GM12878 (cell line): ENCODE measurements at regions not wholly inside any gene's neighbourhood (a gene's known extent, or its start where the extent isn't known, plus 50 kb on each side); places are given as distances from the start of the nearest gene placed in this dataset.

Experiments used
- ATAC-seq: fragments of 200-7000 bp; cut with Tn5 transposase; 3 replicates; pipeline ENCODE4 v1.9.1; 2020; ENCODE audit warnings: mild to moderate bottlenecking, moderate library complexity
- BruUV-seq: library from RNA; stranded (reverse); fragments of 400-500 nt; replicated peaks from 2 replicates; lab custom pipeline; 2021; lab: Mats Ljungman, UMichigan
- CTCF ChIA-PET: fragments of 300-600 bp; sonication (Branson Sonifier 250); formaldehyde crosslinking; extraction: SDS; loops from one replicate; lab custom pipeline; 2021; ENCODE audit warnings: inconsistent platforms; lab: Yijun Ruan, JAX
- POLR2A ChIA-PET: fragments of 350-600 bp; formaldehyde crosslinking; extraction: SDS; loops from one replicate; lab custom pipeline; 2021; ENCODE audit warnings: inconsistent platforms; lab: Charles Lee
- RAD21 ChIA-PET: fragments of 300-600 bp; sonication (Branson Sonifier 250); formaldehyde crosslinking; loops from one replicate; lab custom pipeline; 2023; ENCODE audit warnings: antibody characterized with exemption; ENCODE audit not compliant: unreplicated experiment; lab: Charles Lee
- SMC1A ChIA-PET: fragments of 300-600 bp; sonication (Branson Sonifier 250); formaldehyde crosslinking; loops from one replicate; lab custom pipeline; 2023; ENCODE audit not compliant: unreplicated experiment, uncharacterized antibody; lab: Charles Lee
- DNase-seq: peaks from one replicate; pipeline ENCODE4 v3.0.0-alpha.2; 2011; ENCODE audit warnings: low read depth, low spot score
- FAIRE-seq: peaks from 3 replicates; lab custom pipeline; 2011; peaks lifted over from hg19 to GRCh38; lab: Jason Lieb, UNC
- H2AFZ ChIP-seq: 2 replicates; pipeline ENCODE4 v1.6.0; 2011; ENCODE audit warnings: low read depth, low read length, control low read depth; ENCODE audit not compliant: control insufficient read depth
- H3K27ac ChIP-seq: 2 replicates; pipeline ENCODE4 v1.5.1; 2011; ENCODE audit warnings: control low read depth; ENCODE audit not compliant: control insufficient read depth, insufficient read depth
- H3K27me3 ChIP-seq, 2 experiments: replicated peaks in 1 of 2; 2 replicates each; pipeline versions ENCODE4 v1.6.0 to v1.6.1; 2011; ENCODE audit warnings: low read length in 1 of 2; ENCODE audit not compliant: control insufficient read depth in 2 of 2, insufficient read depth in 2 of 2
- H3K36me3 ChIP-seq, 2 experiments: 2 replicates each; pipeline ENCODE4 v1.5.1; 2011; ENCODE audit warnings: low read length in 1 of 2; ENCODE audit not compliant: control insufficient read depth in 2 of 2, insufficient read depth in 2 of 2
- H3K4me1 ChIP-seq: 2 replicates; pipeline ENCODE4 v1.6.1; 2011; ENCODE audit warnings: mild to moderate bottlenecking, low read length, moderate library complexity, mixed read lengths; ENCODE audit not compliant: control insufficient read depth, insufficient read depth
- H3K4me2 ChIP-seq: 2 replicates; pipeline ENCODE4 v1.6.0; 2011; ENCODE audit warnings: control low read depth; ENCODE audit not compliant: control insufficient read depth, insufficient read depth
- H3K4me3 ChIP-seq: fragments of 200-600 bp; sonication (generic); 2 replicates; pipeline ENCODE4 v1.5.1; 2016
- H3K79me2 ChIP-seq: 2 replicates; pipeline ENCODE4 v1.6.0; 2011; ENCODE audit warnings: low read length; ENCODE audit not compliant: control insufficient read depth, insufficient read depth
- H3K9ac ChIP-seq: 2 replicates; pipeline ENCODE4 v1.8.0; 2011; ENCODE audit warnings: low read length, control low read depth, mixed read lengths; ENCODE audit not compliant: control insufficient read depth, insufficient read depth
- H3K9me3 ChIP-seq: replicated peaks from 3 replicates; pipeline ENCODE4 v1.5.1; 2011; ENCODE audit warnings: mild to moderate bottlenecking, low read length; ENCODE audit not compliant: control insufficient read depth, insufficient read depth
- H4K20me1 ChIP-seq: 2 replicates; pipeline ENCODE4 v1.6.0; 2011; ENCODE audit not compliant: control insufficient read depth, insufficient read depth
- CHD4 ChIP-seq: fragments of 200-600 bp; sonication (generic); IDR thresholded peaks from 2 replicates; pipeline ENCODE4 v1.6.1; 2016; ENCODE audit warnings: mild to moderate bottlenecking
- CREM ChIP-seq: IDR thresholded peaks from 2 replicates; pipeline ENCODE4 v1.6.1; 2014; ENCODE audit warnings: antibody characterized with exemption, low read depth
- DPF2 ChIP-seq: fragments of 450-650 bp; IDR thresholded peaks from 2 replicates; pipeline ENCODE4 v1.6.1; 2017; ENCODE audit warnings: mild to moderate bottlenecking
- IRF4 ChIP-seq: IDR thresholded peaks from 2 replicates; pipeline ENCODE4 v1.6.1; 2011; ENCODE audit warnings: low read depth, low read length
- MEF2B ChIP-seq: fragments of 450-650 bp; IDR thresholded peaks from 2 replicates; pipeline ENCODE4 v1.6.1; 2018; ENCODE audit warnings: mild to moderate bottlenecking, moderate library complexity; ENCODE audit not compliant: partially characterized antibody, poor library complexity, severe bottlenecking
- YBX1 ChIP-seq: fragments of 450-650 bp; IDR thresholded peaks from 2 replicates; pipeline ENCODE4 v1.6.1; 2016; ENCODE audit warnings: antibody characterized with exemption
- ZSCAN29 ChIP-seq: fragments of 450-650 bp; IDR thresholded peaks from 2 replicates; pipeline ENCODE4 v1.6.1; 2017; ENCODE audit warnings: mild to moderate bottlenecking, moderate library complexity
- WGBS: methylation state at CpG from one replicate; pipeline ENCODE4 v1.1.6; 2016; ENCODE audit warnings: low lambda C conversion rate; ENCODE audit not compliant: insufficient replicate concordance, insufficient coverage; ENCODE audit errors: missing lambda C conversion rate; 5-methylcytosine and 5-hydroxymethylcytosine counted together
- in situ Hi-C: fragments of 300-500 bp; cut with MboI; formaldehyde crosslinking; loops from 9 replicates; pipeline ENCODE4 v1.14.3; 2018; ENCODE audit warnings: mixed read lengths
- intact Hi-C: fragments of 100-400 bp; cut with micrococcal nuclease; formaldehyde crosslinking; loops from one replicate; pipeline ENCODE4 v1.14.2; 2022; ENCODE audit not compliant: unreplicated experiment
- TF ChIP-seq, protein P1 (sequence below): IDR thresholded peaks from 2 replicates; pipeline ENCODE4 v1.6.1; 2012; ENCODE audit warnings: low read depth, low read length, improper control_type of control experiment
- TF ChIP-seq, protein P2 (sequence below): fragments of 450-650 bp; formaldehyde crosslinking; IDR thresholded peaks from 2 replicates; pipeline ENCODE4 v1.4.0; 2022; ENCODE audit warnings: mild to moderate bottlenecking, moderate library complexity

DNA sequence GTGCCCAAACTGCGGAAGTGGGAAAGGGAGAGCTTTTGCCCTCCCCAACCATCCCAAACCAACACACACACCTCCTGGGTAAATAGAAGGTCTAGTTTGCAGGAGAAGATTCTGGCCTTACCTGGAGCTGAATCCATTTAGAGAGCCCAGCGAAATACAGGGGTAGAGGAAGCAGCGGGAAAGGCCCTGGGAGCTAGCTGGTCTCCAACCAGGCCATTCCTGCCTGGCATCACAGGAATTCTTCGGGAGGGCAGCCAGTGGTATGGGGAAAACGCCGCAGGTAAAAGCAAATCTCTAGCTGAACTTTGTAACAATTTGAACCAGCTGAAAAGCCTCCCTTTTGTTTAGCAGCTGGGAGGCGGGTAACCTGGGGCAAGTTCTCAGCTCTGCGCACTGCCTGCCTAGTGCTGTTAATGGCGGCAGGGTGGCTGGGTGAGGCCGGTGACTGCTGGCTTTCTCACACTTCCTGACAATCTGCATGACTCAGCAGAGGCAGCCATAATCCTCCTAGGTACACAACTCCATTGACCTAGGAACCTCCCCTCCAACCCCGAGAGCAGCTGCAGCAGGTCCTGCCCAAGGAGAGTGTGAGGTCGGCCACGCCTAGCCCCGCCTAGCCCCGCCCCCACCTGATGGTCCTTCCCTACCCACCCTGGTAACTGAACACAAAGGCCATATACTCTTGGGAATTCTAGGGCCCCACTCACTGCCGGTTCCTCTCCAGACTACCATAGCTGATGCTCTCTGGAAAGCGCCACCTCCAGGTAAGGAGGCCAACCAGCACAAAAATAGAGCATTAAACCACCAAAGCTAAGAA, 483.8 kb upstream of the REG3G start:
- no peak overlapping the region for H3K4me2 ChIP-seq
- no TSS peak for BruUV-seq

More for the DNA sequence above, 483.8 kb upstream of the REG3G start:
- in situ Hi-C loops (no loop called here), intact Hi-C loops (no loop called here)
- H2AFZ ChIP-seq, result no peak overlapping the region
- POLR2A ChIA-PET, result interaction anchor here (0.7 to 1.4 kb wide), 3 partner anchors 8 to 650 kb away, joined by 4 read pairs; no protein-coding TSS in a partner anchor
- no peaks in the 10 kb centered on the region for H3K79me2 ChIP-seq
- 59% methylated on average over 17 of the region's 17 CpGs for WGBS
- FAIRE-seq (no peak), ATAC-seq (peak; percentile 83), DNase-seq (no peak)
- H3K27ac ChIP-seq, result no peak overlapping the region
- RAD21 ChIA-PET, result interaction anchor here (0.8 to 2.0 kb wide), 2 partner anchors 9 to 455 kb away, joined by 3 to 8 read pairs; no protein-coding TSS in a partner anchor
- CTCF ChIA-PET, result interaction anchor here (2.5 kb wide), 1 partner anchor 9 kb away, joined by 19 read pairs; no protein-coding TSS in a partner anchor
- no peaks in the 10 kb centered on the region for H3K9me3 ChIP-seq
- H3K4me3 ChIP-seq, result no peak overlapping the region
- H3K36me3 ChIP-seq, result no peaks in the 10 kb centered on the region
- TF ChIP-seq, protein P1, sequence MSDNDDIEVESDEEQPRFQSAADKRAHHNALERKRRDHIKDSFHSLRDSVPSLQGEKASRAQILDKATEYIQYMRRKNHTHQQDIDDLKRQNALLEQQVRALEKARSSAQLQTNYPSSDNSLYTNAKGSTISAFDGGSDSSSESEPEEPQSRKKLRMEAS, result no peak
- TF ChIP-seq, protein P2, sequence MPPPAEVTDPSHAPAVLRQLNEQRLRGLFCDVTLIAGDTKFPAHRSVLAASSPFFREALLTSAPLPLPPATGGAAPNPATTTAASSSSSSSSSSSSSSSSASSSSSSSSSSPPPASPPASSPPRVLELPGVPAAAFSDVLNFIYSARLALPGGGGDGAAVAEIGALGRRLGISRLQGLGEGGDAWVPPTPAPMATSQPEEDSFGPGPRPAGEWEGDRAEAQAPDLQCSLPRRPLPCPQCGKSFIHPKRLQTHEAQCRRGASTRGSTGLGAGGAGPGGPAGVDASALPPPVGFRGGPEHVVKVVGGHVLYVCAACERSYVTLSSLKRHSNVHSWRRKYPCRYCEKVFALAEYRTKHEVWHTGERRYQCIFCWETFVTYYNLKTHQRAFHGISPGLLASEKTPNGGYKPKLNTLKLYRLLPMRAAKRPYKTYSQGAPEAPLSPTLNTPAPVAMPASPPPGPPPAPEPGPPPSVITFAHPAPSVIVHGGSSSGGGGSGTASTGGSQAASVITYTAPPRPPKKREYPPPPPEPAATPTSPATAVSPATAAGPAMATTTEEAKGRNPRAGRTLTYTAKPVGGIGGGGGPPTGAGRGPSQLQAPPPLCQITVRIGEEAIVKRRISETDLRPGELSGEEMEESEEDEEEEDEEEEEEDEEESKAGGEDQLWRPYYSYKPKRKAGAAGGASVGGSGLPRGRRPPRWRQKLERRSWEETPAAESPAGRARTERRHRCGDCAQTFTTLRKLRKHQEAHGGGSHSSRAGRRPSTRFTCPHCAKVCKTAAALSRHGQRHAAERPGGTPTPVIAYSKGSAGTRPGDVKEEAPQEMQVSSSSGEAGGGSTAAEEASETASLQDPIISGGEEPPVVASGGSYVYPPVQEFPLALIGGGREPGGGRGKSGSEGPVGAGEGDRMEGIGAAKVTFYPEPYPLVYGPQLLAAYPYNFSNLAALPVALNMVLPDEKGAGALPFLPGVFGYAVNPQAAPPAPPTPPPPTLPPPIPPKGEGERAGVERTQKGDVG, result no peak
- TF ChIP-seq IRF4 (no peak), CREM (no peak), CHD4 (no peak), YBX1 (no peak), MEF2B (peak; percentile 25), ZSCAN29 (no peak), DPF2 (no peak)
- no peaks in the 10 kb centered on the region for H3K4me1 ChIP-seq
- no peak overlapping the region for H3K9ac ChIP-seq
- H3K27me3 ChIP-seq, result no peaks in the 10 kb centered on the region
- SMC1A ChIA-PET, result interaction anchor here (0.6 to 1.8 kb wide), 5 partner anchors 8 to 206 kb away, joined by 3 to 5 read pairs (median 3); no protein-coding TSS in a partner anchor
- no peaks in the 10 kb centered on the region for H4K20me1 ChIP-seq
